A549 (cell line): ENCODE measurements at regions not wholly inside any gene's neighbourhood (a gene's known extent, or its start where the extent isn't known, plus 50 kb on each side); places are given as distances from the start of the nearest gene placed in this dataset.
A peak's percentile ranks its signal among the peaks of the same experiment; 100 is the strongest.

Experiments used
- ATAC-seq, 2 experiments: fragments of 200-7000 bp in 1 of 2; fragments of >200 bp in 1 of 2; cut with Nextera tagmentation in 1 of 2; cut with Tn5 transposase in 1 of 2; 3 replicates each; pipeline versions ENCODE4 v1.8.0 to v1.9.1; 2018 to 2020; ENCODE audit warnings: mild to moderate bottlenecking in 1 of 2, moderate library complexity in 1 of 2
- CTCF ChIA-PET: fragments of 300-600 bp; sonication (Branson Sonifier 250); formaldehyde crosslinking; extraction: SDS; loops from one replicate; lab custom pipeline; 2021; ENCODE audit warnings: antibody characterized with exemption, inconsistent platforms; lab: Yijun Ruan, JAX
- POLR2A ChIA-PET: fragments of 350-600 bp; formaldehyde crosslinking; extraction: SDS; loops from one replicate; lab custom pipeline; 2021; ENCODE audit warnings: antibody characterized with exemption, inconsistent platforms; lab: Yijun Ruan, JAX
- DNase-seq, 2 experiments: peaks; one replicate each; pipeline versions ENCODE4 v3.0.0 to v3.0.0-alpha.2; 2011 to 2016; ENCODE audit warnings: low read depth in 1 of 2, low spot score in 1 of 2
- FAIRE-seq: peaks from 2 replicates; lab custom pipeline; 2011; peaks lifted over from hg19 to GRCh38; lab: Jason Lieb, UNC
- H3K27ac ChIP-seq, 2 experiments: fragments of >200 bp; sonication (Bioruptor Twin); formaldehyde crosslinking; 3 replicates each; pipeline ENCODE4 v1.5.1; 2016 to 2017
- H3K4me1 ChIP-seq: fragments of >200 bp; sonication (Bioruptor Twin); formaldehyde crosslinking; 3 replicates; pipeline ENCODE4 v1.6.1; 2016
- H3K4me2 ChIP-seq: fragments of >200 bp; sonication (Bioruptor Twin); formaldehyde crosslinking; 3 replicates; pipeline ENCODE4 v1.6.1; 2016
- H3K4me3 ChIP-seq: fragments of >200 bp; sonication (Bioruptor Twin); formaldehyde crosslinking; 3 replicates; pipeline ENCODE4 v1.5.1; 2016
- H3K9me3 ChIP-seq: fragments of >200 bp; sonication (Bioruptor Twin); formaldehyde crosslinking; 3 replicates; pipeline ENCODE4 v1.6.1; 2016
- BCL3 ChIP-seq: fragments of >200 bp; sonication (Bioruptor Twin); formaldehyde crosslinking; IDR thresholded peaks from 3 replicates; pipeline ENCODE4 v1.6.1; 2016
- CBX8 ChIP-seq: fragments of 200-600 bp; sonication (generic); IDR thresholded peaks from 2 replicates; pipeline ENCODE4 v1.6.1; 2016
- CEBPB ChIP-seq, 2 experiments: fragments of >200 bp in 1 of 2; sonication (Bioruptor Twin) in 1 of 2; formaldehyde crosslinking in 1 of 2; IDR thresholded peaks; 2 replicates each; pipeline ENCODE4 v1.6.1; 2012 to 2016
- CHD2 ChIP-seq: fragments of 150-350 bp; IDR thresholded peaks from 2 replicates; pipeline ENCODE4 v1.6.1; 2014; ENCODE audit warnings: low read length; ENCODE audit not compliant: partially characterized antibody
- CHD4 ChIP-seq: fragments of 200-600 bp; sonication (generic); IDR thresholded peaks from 2 replicates; pipeline ENCODE4 v1.6.1; 2016; ENCODE audit warnings: antibody characterized with exemption, mild to moderate bottlenecking, borderline replicate concordance
- CTCF ChIP-seq: fragments of >200 bp; sonication (Bioruptor Twin); formaldehyde crosslinking; IDR thresholded peaks from 3 replicates; pipeline ENCODE4 v1.5.1; 2016
- EHMT2 ChIP-seq: fragments of 200-600 bp; sonication (generic); IDR thresholded peaks from 2 replicates; pipeline ENCODE4 v1.6.1; 2016; ENCODE audit warnings: antibody characterized with exemption, low read depth, mild to moderate bottlenecking, moderate library complexity
- FOSL2 ChIP-seq, 2 experiments: fragments of 450-650 bp in 1 of 2; fragments of >200 bp in 1 of 2; sonication (Bioruptor Twin) in 1 of 2; formaldehyde crosslinking; IDR thresholded peaks; 2 replicates each; pipeline versions ENCODE4 v1.5.0 to v1.6.1; 2016 to 2020; ENCODE audit warnings: mild to moderate bottlenecking in 1 of 2, moderate library complexity in 1 of 2
- FOXS1 ChIP-seq: fragments of 250-450 bp; sonication (Bioruptor Pico); IDR thresholded peaks from 2 replicates; pipeline ENCODE4 v1.5.0; 2020; ENCODE audit warnings: mild to moderate bottlenecking, moderate library complexity
- HEYL ChIP-seq: fragments of 250-450 bp; sonication (Bioruptor Pico); IDR thresholded peaks from 2 replicates; pipeline ENCODE4 v1.8.0; 2021; ENCODE audit warnings: mild to moderate bottlenecking, moderate library complexity
- HOXB13 ChIP-seq: fragments of 250-450 bp; sonication (Bioruptor Pico); IDR thresholded peaks from 2 replicates; pipeline ENCODE4 v1.5.0; 2020; ENCODE audit warnings: low read depth, mild to moderate bottlenecking, moderate library complexity
- KDM5A ChIP-seq: fragments of 200-600 bp; sonication (generic); IDR thresholded peaks from 2 replicates; pipeline ENCODE4 v1.6.1; 2016; ENCODE audit warnings: antibody characterized with exemption, mild to moderate bottlenecking
- MAZ ChIP-seq: fragments of 150-350 bp; IDR thresholded peaks from 2 replicates; pipeline ENCODE4 v1.6.1; 2014; ENCODE audit warnings: antibody characterized with exemption, low read depth, low read length, borderline replicate concordance
- NPAS2 ChIP-seq: fragments of 250-450 bp; sonication (Bioruptor Pico); IDR thresholded peaks from 2 replicates; pipeline ENCODE4 v1.8.0; 2022; ENCODE audit warnings: mild to moderate bottlenecking, moderate library complexity, borderline replicate concordance
- PHF8 ChIP-seq: fragments of 200-600 bp; sonication (generic); IDR thresholded peaks from 2 replicates; pipeline ENCODE4 v1.6.1; 2016; ENCODE audit warnings: low read depth, mild to moderate bottlenecking, antibody characterized with exemption, moderate library complexity, borderline replicate concordance
- RAD21 ChIP-seq, 2 experiments: fragments of >200 bp in 1 of 2; sonication (Bioruptor Twin) in 1 of 2; formaldehyde crosslinking in 1 of 2; IDR thresholded peaks in 1 of 2; conservative IDR thresholded peaks in 1 of 2; 2 replicates in 1 of 2; 3 replicates in 1 of 2; pipeline ENCODE4 v1.6.1; 2012 to 2018; ENCODE audit warnings: inconsistent platforms in 1 of 2
- SREBF2 ChIP-seq: fragments of 450-650 bp; IDR thresholded peaks from 2 replicates; pipeline ENCODE4 v1.6.1; 2014; ENCODE audit warnings: mild to moderate bottlenecking, moderate library complexity
- USF2 ChIP-seq: fragments of 450-650 bp; IDR thresholded peaks from 2 replicates; pipeline ENCODE4 v1.6.1; 2014; ENCODE audit warnings: antibody characterized with exemption
- ZFP36 ChIP-seq: fragments of 450-650 bp; IDR thresholded peaks from 2 replicates; pipeline ENCODE4 v1.6.1; 2014; ENCODE audit warnings: borderline replicate concordance; ENCODE audit not compliant: partially characterized antibody
- ZNF302 ChIP-seq: fragments of 250-450 bp; sonication (Bioruptor Pico); IDR thresholded peaks from 2 replicates; pipeline ENCODE4 v1.9.0; 2021; ENCODE audit warnings: inconsistent platforms, mild to moderate bottlenecking, moderate library complexity
- WGBS: methylation state at CpG from one replicate; pipeline ENCODE4 v1.1.6; 2017; ENCODE audit errors: missing lambda C conversion rate; 5-methylcytosine and 5-hydroxymethylcytosine counted together

GRCh38 chr5:56466136-56466816 is 233.1 kb upstream of the ANKRD55 start:
- ATAC-seq (no peak), DNase-seq (no peak), FAIRE-seq (no peak)
- no peaks in the 10 kb centered on the region for H3K9me3 ChIP-seq
- TF ChIP-seq ZNF302 (CRISPR knock-in tag), result no peak
- no peak for TF ChIP-seq CHD4
- TF ChIP-seq CHD2, result no peak
- no peak for TF ChIP-seq SREBF2
- TF ChIP-seq MAZ, result no peak
- ChIA-PET POLR2A (no interaction called here), CTCF (interaction anchor here (1.0 kb wide), 1 partner anchor 1240 kb away, joined by 3 read pairs; no protein-coding TSS in a partner anchor)
- peaks cover 22% of the 10 kb centered on the region for H3K4me1 ChIP-seq
- H3K27ac ChIP-seq, result peak overlapping the region in 1 of 2 experiments; percentile 56; a peak in 1 of 6 replicates
- H3K4me3 ChIP-seq, result no peak overlapping the region
- WGBS, result 81% methylated on average over 7 of the region's 7 CpGs
- H3K4me2 ChIP-seq, result no peak overlapping the region; the same call in 2 of the 3 replicates

- Histone ChIP-seq H3K4me1 (peaks cover 27% of the 10 kb centered on the region), H3K9me3 (no peaks in the 10 kb centered on the region), H3K4me2 (peak overlapping the region; percentile 60), H3K27ac (peak overlapping the region; percentile 39 to 56), H3K4me3 (no peak overlapping the region)
- ATAC-seq (no peak), DNase-seq (no peak), FAIRE-seq (no peak)
- CTCF ChIA-PET, result no interaction called here
- TF ChIP-seq BCL3, result no peak
- no peak for TF ChIP-seq NPAS2 (CRISPR knock-in tag)
- no peak for TF ChIP-seq CBX8
- POLR2A ChIA-PET, result no interaction called here
- 96% methylated on average over 2 of the region's 2 CpGs for WGBS
Measured at GRCh38 chr5:56465769-56466135, 232.6 kb upstream of the ANKRD55 start.

GRCh38 chr5:56464935-56465768 is 232.0 kb upstream of the ANKRD55 start:
- DNase-seq, result peak in 1 of 2 experiments; percentile 55
- POLR2A ChIA-PET, result no interaction called here
- FAIRE-seq, result peak; percentile 76

GRCh38 chr5:56463944-56464571 is 230.9 kb upstream of the ANKRD55 start:
- TF ChIP-seq ZNF302 (CRISPR knock-in tag), result no peak
- TF ChIP-seq HEYL (CRISPR knock-in tag), result no peak
- no peak for TF ChIP-seq ZFP36
- TF ChIP-seq HOXB13 (CRISPR knock-in tag), result no peak
- TF ChIP-seq USF2, result no peak
- TF ChIP-seq FOXS1 (CRISPR knock-in tag), result no peak
- TF ChIP-seq CTCF, result no peak
- TF ChIP-seq EHMT2, result no peak
- TF ChIP-seq, all 56 proteins: peak for 0
- FAIRE-seq (no peak), DNase-seq (no peak), ATAC-seq (no peak)
- H3K4me2 ChIP-seq, result no peak overlapping the region
- CTCF ChIA-PET, result no interaction called here
- no peaks in the 10 kb centered on the region for H3K9me3 ChIP-seq
- peaks cover 34% of the 10 kb centered on the region for H3K4me1 ChIP-seq
- peak overlapping the region; percentile 4 to 43; a peak in 2 of 6 replicates for H3K27ac ChIP-seq
- WGBS, result 85% methylated on average over 4 of the region's 4 CpGs
- H3K4me3 ChIP-seq, result no peak overlapping the region
- POLR2A ChIA-PET, result no interaction called here

More at GRCh38 chr5:56464935-56465768, 232.0 kb upstream of the ANKRD55 start:
- Histone ChIP-seq H3K9me3 (no peaks in the 10 kb centered on the region), H3K4me1 (peaks cover 33% of the 10 kb centered on the region), H3K4me3 (0 out of 3 replicates have a peak overlapping the region, but pooled peaks have one; percentile 5), H3K27ac (peak overlapping the region; percentile 39 to 56), H3K4me2 (peak overlapping the region; percentile 60)
- ATAC-seq, result peak; percentile 21 to 46; a peak in 3 of 6 replicates
- TF ChIP-seq KDM5A (no peak), CEBPB (IDR thresholded peaks at IDR 0.05) (peak in 1 of 2 experiments; percentile 51; a peak in 1 of 4 replicates), PHF8 (no peak), FOSL2 (IDR thresholded peaks at IDR 0.05) (no peak), FOSL2 (CRISPR knock-in tag; IDR thresholded peaks at IDR 0.05) (no peak), RAD21 (conservative IDR thresholded peaks at IDR 0.05 in 1 of 2, IDR thresholded peaks at IDR 0.05 in 1 of 2) (0 out of 5 replicates have a peak, but pooled peaks of 1 of the 2 experiments have one; percentile 11)
- CTCF ChIA-PET, result no interaction called here
- 47% methylated on average over 10 of the region's 10 CpGs for WGBS
